Neural cell (in vitro differentiated cells): ENCODE measurements at regions not wholly inside any gene's neighbourhood (a gene's known extent, or its start where the extent isn't known, plus 50 kb on each side); places are given as distances from the start of the nearest gene placed in this dataset.

Experiments
- H2AFZ ChIP-seq: fragments of 200-600, 300-800 bp; sonication (generic), shearing (Covaris generic); 2 replicates; pipeline ENCODE4 v1.6.0; 2014; ENCODE audit warnings: low read depth, mild to moderate bottlenecking, antibody characterized with exemption, low read length, moderate library complexity
- H3F3A ChIP-seq: fragments of 200-600 bp; shearing (Covaris generic); 2 replicates; pipeline ENCODE4 v1.6.1; 2016; ENCODE audit warnings: mild to moderate bottlenecking, moderate library complexity, mixed read lengths, antibody characterized with exemption, low read length; ENCODE audit not compliant: insufficient read depth, poor library complexity, severe bottlenecking
- H3K27ac ChIP-seq: fragments of 200-600, 300-800 bp; sonication (generic), shearing (Covaris generic); 2 replicates; pipeline ENCODE4 v1.5.1; 2014; ENCODE audit warnings: mild to moderate bottlenecking, low read length, moderate library complexity
- H3K27me3 ChIP-seq: fragments of 300-800, 200-600 bp; sonication (generic), shearing (Covaris generic); 2 replicates; pipeline ENCODE4 v1.6.0; 2014; ENCODE audit warnings: mild to moderate bottlenecking, low read depth, low read length, moderate library complexity; ENCODE audit not compliant: insufficient read depth
- H3K36me3 ChIP-seq: fragments of 300-800, 200-600 bp; sonication (generic), shearing (Covaris generic); 2 replicates; pipeline ENCODE4 v1.5.1; 2014; ENCODE audit warnings: mild to moderate bottlenecking, antibody characterized with exemption, low read length, moderate library complexity; ENCODE audit not compliant: insufficient read depth
- H3K4me2 ChIP-seq: fragments of 300-800, 200-600 bp; sonication (generic), shearing (Covaris generic); 2 replicates; pipeline ENCODE4 v1.6.0; 2014; ENCODE audit warnings: mild to moderate bottlenecking, low read length
- H3K4me3 ChIP-seq: fragments of 300-800, 200-600 bp; sonication (generic), shearing (Covaris generic); 2 replicates; pipeline ENCODE4 v1.5.1; 2014; ENCODE audit warnings: mild to moderate bottlenecking, low read length, moderate library complexity
- H3K79me2 ChIP-seq: fragments of 200-600 bp; shearing (Covaris generic); replicated peaks from 2 replicates; pipeline ENCODE4 v1.6.0; 2014; ENCODE audit warnings: mild to moderate bottlenecking, low read length, moderate library complexity; ENCODE audit not compliant: insufficient read depth
- H3K9ac ChIP-seq: fragments of 300-800, 200-600 bp; sonication (generic), shearing (Covaris generic); 2 replicates; pipeline ENCODE4 v1.6.1; 2016; ENCODE audit warnings: mild to moderate bottlenecking, low read length, mixed read lengths
- H3K9me2 ChIP-seq: fragments of 200-600 bp; shearing (Covaris generic); 2 replicates; pipeline ENCODE4 v1.6.1; 2016; ENCODE audit warnings: mild to moderate bottlenecking, low read length, mixed read lengths; ENCODE audit not compliant: insufficient read depth
- H3K9me3 ChIP-seq: fragments of 200-600, 300-800 bp; sonication (generic), shearing (Covaris generic); 2 replicates; pipeline ENCODE4 v1.6.1; 2016; ENCODE audit warnings: mild to moderate bottlenecking, mixed run types, low read length, moderate library complexity, mixed read lengths
- H4K20me1 ChIP-seq: fragments of 200-600 bp; shearing (Covaris generic); 2 replicates; pipeline ENCODE4 v1.6.1; 2016; ENCODE audit warnings: mild to moderate bottlenecking, mixed run types; ENCODE audit not compliant: insufficient read depth
- EP300 ChIP-seq: fragments of 450-650 bp; conservative IDR thresholded peaks from 2 replicates; pipeline ENCODE4 v1.6.1; 2014; ENCODE audit warnings: antibody characterized with exemption, mild to moderate bottlenecking, moderate library complexity; ENCODE audit not compliant: poor library complexity, severe bottlenecking
- EZH2 ChIP-seq: fragments of 200-600, 300-800 bp; shearing (Covaris generic), sonication (generic); IDR thresholded peaks from 2 replicates; pipeline ENCODE4 v1.6.1; 2014; ENCODE audit warnings: antibody characterized with exemption, low read length, borderline replicate concordance, mild to moderate bottlenecking; ENCODE audit not compliant: insufficient read depth, poor library complexity, severe bottlenecking
- MXI1 ChIP-seq: fragments of 450-650 bp; conservative IDR thresholded peaks from 2 replicates; pipeline ENCODE4 v1.6.1; 2014; ENCODE audit warnings: antibody characterized with exemption, mild to moderate bottlenecking; ENCODE audit not compliant: poor library complexity, severe bottlenecking
- POLR2AphosphoS5 ChIP-seq: IDR thresholded peaks from 2 replicates; pipeline ENCODE4 v1.6.1; 2012
- RAD21 ChIP-seq: fragments of 450-650 bp; conservative IDR thresholded peaks from 2 replicates; pipeline ENCODE4 v1.6.1; 2014; ENCODE audit warnings: antibody characterized with exemption, mild to moderate bottlenecking, moderate library complexity
- SMC3 ChIP-seq: fragments of 450-650 bp; conservative IDR thresholded peaks from 2 replicates; pipeline ENCODE4 v1.6.1; 2014; ENCODE audit warnings: antibody characterized with exemption, mild to moderate bottlenecking, moderate library complexity; ENCODE audit not compliant: poor library complexity
- TAF1 ChIP-seq: IDR thresholded peaks from 2 replicates; pipeline ENCODE4 v1.6.1; 2012; ENCODE audit warnings: low read depth
- TF ChIP-seq, protein P1 (sequence below): fragments of 450-650 bp; IDR thresholded peaks from 2 replicates; pipeline ENCODE4 v1.5.1; 2014; ENCODE audit warnings: antibody characterized with exemption, mild to moderate bottlenecking, moderate library complexity; ENCODE audit not compliant: poor library complexity, severe bottlenecking
- TF ChIP-seq, protein P2 (sequence below): IDR thresholded peaks from 2 replicates; pipeline ENCODE4 v1.6.1; 2012; ENCODE audit warnings: borderline replicate concordance

DNA sequence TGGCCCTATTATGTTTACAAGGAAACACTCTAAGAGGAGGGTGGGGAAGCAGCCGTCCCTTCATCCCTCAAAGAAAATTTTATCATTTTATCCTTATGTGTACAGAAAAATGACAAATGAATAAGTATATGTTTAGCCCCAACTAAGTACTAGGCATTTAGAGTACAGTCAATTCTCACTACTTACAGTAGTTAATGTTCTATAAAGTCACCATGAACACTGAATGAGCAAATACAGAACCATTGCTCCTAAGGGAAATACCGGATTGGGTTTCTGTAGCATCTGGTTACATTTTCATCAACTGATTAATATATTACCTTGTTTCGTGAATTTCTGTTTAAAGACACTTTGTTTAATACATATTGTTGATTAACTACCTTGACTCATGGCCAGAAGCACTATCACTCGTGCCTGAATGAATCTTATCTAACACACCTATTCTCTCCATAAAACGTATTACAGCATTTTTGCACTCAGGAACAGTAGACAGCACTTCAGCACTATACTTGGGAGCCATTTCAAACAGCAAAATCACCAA, 109.3 kb downstream of the ASB9 start:
- no peaks in the 10 kb centered on the region for H3K9me3 ChIP-seq
- TF ChIP-seq EZH2 (no peak), TAF1 (no peak), POLR2AphosphoS5 (no peak)
- TF ChIP-seq, protein P1, sequence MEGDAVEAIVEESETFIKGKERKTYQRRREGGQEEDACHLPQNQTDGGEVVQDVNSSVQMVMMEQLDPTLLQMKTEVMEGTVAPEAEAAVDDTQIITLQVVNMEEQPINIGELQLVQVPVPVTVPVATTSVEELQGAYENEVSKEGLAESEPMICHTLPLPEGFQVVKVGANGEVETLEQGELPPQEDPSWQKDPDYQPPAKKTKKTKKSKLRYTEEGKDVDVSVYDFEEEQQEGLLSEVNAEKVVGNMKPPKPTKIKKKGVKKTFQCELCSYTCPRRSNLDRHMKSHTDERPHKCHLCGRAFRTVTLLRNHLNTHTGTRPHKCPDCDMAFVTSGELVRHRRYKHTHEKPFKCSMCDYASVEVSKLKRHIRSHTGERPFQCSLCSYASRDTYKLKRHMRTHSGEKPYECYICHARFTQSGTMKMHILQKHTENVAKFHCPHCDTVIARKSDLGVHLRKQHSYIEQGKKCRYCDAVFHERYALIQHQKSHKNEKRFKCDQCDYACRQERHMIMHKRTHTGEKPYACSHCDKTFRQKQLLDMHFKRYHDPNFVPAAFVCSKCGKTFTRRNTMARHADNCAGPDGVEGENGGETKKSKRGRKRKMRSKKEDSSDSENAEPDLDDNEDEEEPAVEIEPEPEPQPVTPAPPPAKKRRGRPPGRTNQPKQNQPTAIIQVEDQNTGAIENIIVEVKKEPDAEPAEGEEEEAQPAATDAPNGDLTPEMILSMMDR = no peak
- TF ChIP-seq, protein P2, sequence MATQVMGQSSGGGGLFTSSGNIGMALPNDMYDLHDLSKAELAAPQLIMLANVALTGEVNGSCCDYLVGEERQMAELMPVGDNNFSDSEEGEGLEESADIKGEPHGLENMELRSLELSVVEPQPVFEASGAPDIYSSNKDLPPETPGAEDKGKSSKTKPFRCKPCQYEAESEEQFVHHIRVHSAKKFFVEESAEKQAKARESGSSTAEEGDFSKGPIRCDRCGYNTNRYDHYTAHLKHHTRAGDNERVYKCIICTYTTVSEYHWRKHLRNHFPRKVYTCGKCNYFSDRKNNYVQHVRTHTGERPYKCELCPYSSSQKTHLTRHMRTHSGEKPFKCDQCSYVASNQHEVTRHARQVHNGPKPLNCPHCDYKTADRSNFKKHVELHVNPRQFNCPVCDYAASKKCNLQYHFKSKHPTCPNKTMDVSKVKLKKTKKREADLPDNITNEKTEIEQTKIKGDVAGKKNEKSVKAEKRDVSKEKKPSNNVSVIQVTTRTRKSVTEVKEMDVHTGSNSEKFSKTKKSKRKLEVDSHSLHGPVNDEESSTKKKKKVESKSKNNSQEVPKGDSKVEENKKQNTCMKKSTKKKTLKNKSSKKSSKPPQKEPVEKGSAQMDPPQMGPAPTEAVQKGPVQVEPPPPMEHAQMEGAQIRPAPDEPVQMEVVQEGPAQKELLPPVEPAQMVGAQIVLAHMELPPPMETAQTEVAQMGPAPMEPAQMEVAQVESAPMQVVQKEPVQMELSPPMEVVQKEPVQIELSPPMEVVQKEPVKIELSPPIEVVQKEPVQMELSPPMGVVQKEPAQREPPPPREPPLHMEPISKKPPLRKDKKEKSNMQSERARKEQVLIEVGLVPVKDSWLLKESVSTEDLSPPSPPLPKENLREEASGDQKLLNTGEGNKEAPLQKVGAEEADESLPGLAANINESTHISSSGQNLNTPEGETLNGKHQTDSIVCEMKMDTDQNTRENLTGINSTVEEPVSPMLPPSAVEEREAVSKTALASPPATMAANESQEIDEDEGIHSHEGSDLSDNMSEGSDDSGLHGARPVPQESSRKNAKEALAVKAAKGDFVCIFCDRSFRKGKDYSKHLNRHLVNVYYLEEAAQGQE = no peak
- H4K20me1 ChIP-seq = no peaks in the 10 kb centered on the region
- H3K79me2 ChIP-seq = no peaks in the 10 kb centered on the region
- H3K4me3 ChIP-seq = no peak overlapping the region
- H3K9ac ChIP-seq = no peak overlapping the region
- no peak overlapping the region for H2AFZ ChIP-seq
- H3F3A ChIP-seq = no peaks in the 10 kb centered on the region
- H3K27me3 ChIP-seq = no peaks in the 10 kb centered on the region
- no peak overlapping the region for H3K4me2 ChIP-seq
- no peak overlapping the region for H3K27ac ChIP-seq
- no peaks in the 10 kb centered on the region for H3K36me3 ChIP-seq
- no peaks in the 10 kb centered on the region for H3K9me2 ChIP-seq

DNA sequence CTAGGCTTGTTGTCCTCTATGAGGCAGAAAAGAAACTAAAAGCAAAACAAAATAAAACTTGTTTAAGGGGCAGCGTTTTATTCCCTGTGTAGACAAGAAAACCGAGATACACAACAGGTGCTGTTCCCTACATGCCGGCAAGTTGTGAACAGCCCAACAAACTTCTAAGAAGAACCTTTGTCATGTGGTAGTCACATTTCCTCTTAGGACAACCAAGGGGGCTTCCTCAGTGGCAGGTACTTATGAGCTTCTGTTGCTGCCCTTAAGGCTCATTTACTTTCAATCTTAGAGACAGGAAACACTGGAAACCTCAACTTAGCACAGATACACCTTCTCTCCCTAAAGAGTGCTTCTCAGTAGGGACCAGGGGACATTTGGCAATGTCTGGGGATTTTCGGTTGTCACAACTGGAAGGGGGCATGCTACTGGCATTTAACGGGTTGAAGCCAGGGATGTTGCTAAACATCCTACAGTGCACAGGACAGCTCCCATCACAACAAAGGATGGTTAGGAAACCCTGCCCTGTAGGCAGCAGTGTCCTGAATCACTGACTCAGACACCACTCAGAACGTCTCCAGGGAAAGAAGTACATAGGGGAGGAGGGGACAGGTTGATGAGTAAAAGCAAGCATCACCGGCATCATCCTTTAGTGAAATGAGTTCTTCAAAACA, 111.0 kb downstream of the ASB9 start:
- Histone ChIP-seq H3K36me3 (no peaks in the 10 kb centered on the region), H3K9ac (no peak overlapping the region), H3K4me3 (no peak overlapping the region), H3K79me2 (no peaks in the 10 kb centered on the region), H3K4me2 (no peak overlapping the region), H3F3A (no peaks in the 10 kb centered on the region), H2AFZ (no peak overlapping the region), H4K20me1 (no peaks in the 10 kb centered on the region), H3K9me2 (no peaks in the 10 kb centered on the region), H3K27me3 (no peaks in the 10 kb centered on the region), H3K9me3 (no peaks in the 10 kb centered on the region), H3K27ac (no peak overlapping the region)
- no peak for TF ChIP-seq MXI1
- TF ChIP-seq, protein P2 = no peak
- no peak for TF ChIP-seq POLR2AphosphoS5
- no peak for TF ChIP-seq EZH2
- TF ChIP-seq TAF1 = no peak
- no peak for TF ChIP-seq SMC3
- TF ChIP-seq RAD21 = no peak
- no peak for TF ChIP-seq EP300
- TF ChIP-seq, protein P1 = no peak
